ENCODE measurements at regions not wholly inside any gene's neighbourhood (a gene's known extent, or its start where the extent isn't known, plus 50 kb on each side); places are given as distances from the start of the nearest gene placed in this dataset.

- TF ChIP-seq, protein P1, sequence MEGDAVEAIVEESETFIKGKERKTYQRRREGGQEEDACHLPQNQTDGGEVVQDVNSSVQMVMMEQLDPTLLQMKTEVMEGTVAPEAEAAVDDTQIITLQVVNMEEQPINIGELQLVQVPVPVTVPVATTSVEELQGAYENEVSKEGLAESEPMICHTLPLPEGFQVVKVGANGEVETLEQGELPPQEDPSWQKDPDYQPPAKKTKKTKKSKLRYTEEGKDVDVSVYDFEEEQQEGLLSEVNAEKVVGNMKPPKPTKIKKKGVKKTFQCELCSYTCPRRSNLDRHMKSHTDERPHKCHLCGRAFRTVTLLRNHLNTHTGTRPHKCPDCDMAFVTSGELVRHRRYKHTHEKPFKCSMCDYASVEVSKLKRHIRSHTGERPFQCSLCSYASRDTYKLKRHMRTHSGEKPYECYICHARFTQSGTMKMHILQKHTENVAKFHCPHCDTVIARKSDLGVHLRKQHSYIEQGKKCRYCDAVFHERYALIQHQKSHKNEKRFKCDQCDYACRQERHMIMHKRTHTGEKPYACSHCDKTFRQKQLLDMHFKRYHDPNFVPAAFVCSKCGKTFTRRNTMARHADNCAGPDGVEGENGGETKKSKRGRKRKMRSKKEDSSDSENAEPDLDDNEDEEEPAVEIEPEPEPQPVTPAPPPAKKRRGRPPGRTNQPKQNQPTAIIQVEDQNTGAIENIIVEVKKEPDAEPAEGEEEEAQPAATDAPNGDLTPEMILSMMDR (conservative IDR thresholded peaks at IDR 0.05 in 1 of 2, IDR thresholded peaks at IDR 0.05 in 1 of 2; ENCODE audit: low read depth in 1 of 2, low read length in 2 of 2), result no peak
- no peak for TF ChIP-seq EZH2 (IDR thresholded peaks at IDR 0.05; ENCODE audit: low read length, missing control alignments)
These were observed 313.8 kb downstream of the TGFB2 start for GRCh38 chr1:218658899-218659298.
